ENCODE measurements at regions not wholly inside any gene's neighbourhood (a gene's known extent, or its start where the extent isn't known, plus 50 kb on each side); places are given as distances from the start of the nearest gene placed in this dataset.

DNA sequence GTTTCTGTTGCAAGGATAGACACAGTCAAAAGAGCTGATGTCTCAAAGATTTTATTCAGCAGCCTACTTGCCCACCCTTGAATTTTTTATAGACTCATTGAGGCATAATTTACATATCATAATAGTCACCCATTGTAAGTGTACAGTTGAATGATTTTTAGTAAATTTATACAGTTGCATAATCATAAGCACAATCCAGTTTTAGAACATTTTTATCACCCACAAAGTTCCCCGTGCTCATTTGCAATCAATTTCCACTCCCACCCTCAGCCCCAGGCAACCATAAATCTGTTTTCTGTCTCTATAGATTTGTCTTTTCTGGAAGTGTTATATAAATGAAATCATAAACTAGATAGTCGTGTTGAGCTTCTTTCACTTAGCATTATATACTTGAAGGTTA is 517.7 kb downstream of the TLE1 start (continued):
- no peak for TF ChIP-seq ZNF660 (CRISPR knock-in tag; IDR thresholded peaks at IDR 0.05; ENCODE audit: borderline replicate concordance, low read depth)
- TF ChIP-seq ZBTB37 (CRISPR knock-in tag; IDR thresholded peaks at IDR 0.05), result no peak

DNA sequence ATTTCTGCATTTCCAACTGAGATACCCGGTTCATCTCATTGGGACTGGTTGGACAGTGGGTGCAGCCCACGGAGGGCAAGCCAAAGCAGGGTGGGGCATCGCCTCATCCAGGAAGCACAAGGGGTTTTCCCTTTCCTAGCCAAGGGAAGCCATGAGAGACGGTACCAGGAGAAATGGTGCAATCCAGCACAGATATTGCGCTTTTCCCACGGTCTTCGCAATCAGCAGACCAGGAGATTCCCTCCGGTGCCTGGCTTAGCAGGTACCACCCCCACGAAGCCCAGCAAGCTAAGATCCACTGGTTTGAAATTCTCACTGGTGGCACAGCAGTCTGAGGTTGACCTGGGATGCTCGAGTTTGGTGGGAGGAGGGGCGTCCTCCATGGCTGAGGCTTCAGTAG is 527.0 kb downstream of the TLE1 start:
- no peaks in the 10 kb centered on the region for H3K27me3 ChIP-seq (ENCODE audit: control insufficient read depth in 1 of 2, insufficient read depth in 2 of 2, low read length in 2 of 2)
- H3K36me3 ChIP-seq (replicated peaks in 1 of 2; ENCODE audit: control insufficient read depth in 1 of 2, insufficient read depth in 2 of 2, low read length in 2 of 2), result no peaks in the 10 kb centered on the region
- H3K9ac ChIP-seq (ENCODE audit: insufficient read depth, low read depth, low read length), result no peak overlapping the region
- intact Hi-C loops (cut with micrococcal nuclease; ENCODE audit: unreplicated experiment) (no loop called here), in situ Hi-C loops (cut with HindIII; ENCODE audit: extremely low pct_ligation_motif_present, low pct_unique_long_range_greater_than_20kb) (no loop called here)
- no peaks in the 10 kb centered on the region for H3K4me1 ChIP-seq (ENCODE audit: insufficient read depth, low read length)
- no peaks in the 10 kb centered on the region for H3K9me3 ChIP-seq (ENCODE audit: low read length)
- TF ChIP-seq HMGXB4 (CRISPR knock-in tag; IDR thresholded peaks at IDR 0.05; ENCODE audit: borderline replicate concordance in 1 of 2, low read depth in 1 of 2) (no peak), ATF4 (CRISPR knock-in tag; IDR thresholded peaks at IDR 0.05) (peak in 1 of 2 experiments; percentile 87; a peak in 2 of 4 replicates), CBFB (CRISPR knock-in tag; IDR thresholded peaks at IDR 0.05) (no peak), ZNF883 (CRISPR knock-in tag; IDR thresholded peaks at IDR 0.05; ENCODE audit: not compliant biosample characterization) (no peak), CEBPB (IDR thresholded peaks at IDR 0.05; ENCODE audit: borderline replicate concordance, low read depth, low read length) (peak; percentile 47; the same call in 1 of the 2 replicates)
- FAIRE-seq (no peak), ATAC-seq (no peak), DNase-seq (ENCODE audit: low spot score) (no peak)
- WGBS (ENCODE audit: low lambda C conversion rate), result 2% methylated on average over 7 of the region's 11 CpGs
- CTCF ChIA-PET (ENCODE audit: low intra/inter-chr PET ratio, low total read pairs), result no interaction called here
- H2AFZ ChIP-seq (ENCODE audit: low read length), result no peak overlapping the region
- no peaks in the 10 kb centered on the region for H4K20me1 ChIP-seq (ENCODE audit: insufficient read depth, low read length)
- no peak overlapping the region for H3K4me2 ChIP-seq (ENCODE audit: low read depth, low read length)
- POLR2A ChIA-PET, result no interaction called here
- no peaks in the 10 kb centered on the region for H3K79me2 ChIP-seq (ENCODE audit: insufficient read depth, low read length)
- H3K4me3 ChIP-seq (replicated peaks in 1 of 3; ENCODE audit: insufficient read depth in 1 of 3, low read depth in 2 of 3, low read length in 3 of 3), result no peak overlapping the region
- no TSS peak for BruUV-seq (replicated peaks)
- H3K27ac ChIP-seq (ENCODE audit: extremely low read length, insufficient read depth, low read length), result no peak overlapping the region
